HG03103 (cell line): ENCODE measurements at regions not wholly inside any gene's neighbourhood (a gene's known extent, or its start where the extent isn't known, plus 50 kb on each side); places are given as distances from the start of the nearest gene placed in this dataset.

Experiments
- ATAC-seq: cut with Tn5 transposase; IDR thresholded peaks from one replicate; pipeline ENCODE4 v1.9.1; 2021; ENCODE audit warnings: low read depth; ENCODE audit not compliant: unreplicated experiment

DNA sequence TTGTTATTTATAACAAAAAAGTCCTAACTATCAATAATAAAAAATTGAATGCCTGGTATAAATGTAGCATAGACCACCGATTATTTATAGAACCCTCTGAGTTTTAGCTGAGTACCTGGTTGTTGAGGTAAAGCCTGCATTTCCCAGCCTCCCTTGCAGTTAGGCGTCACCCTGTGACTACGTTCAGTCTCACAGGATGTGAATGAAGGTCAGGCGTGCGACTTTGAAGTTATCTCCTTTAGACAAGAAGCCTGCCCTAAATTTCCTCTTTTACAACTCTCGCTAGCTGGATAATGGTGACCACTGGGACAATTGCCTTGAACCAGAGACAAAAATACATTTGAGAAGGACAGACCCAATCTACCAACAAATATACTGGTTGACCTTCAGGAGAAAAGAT, 67.5 kb upstream of the TES start:
- ATAC-seq = no peak

DNA sequence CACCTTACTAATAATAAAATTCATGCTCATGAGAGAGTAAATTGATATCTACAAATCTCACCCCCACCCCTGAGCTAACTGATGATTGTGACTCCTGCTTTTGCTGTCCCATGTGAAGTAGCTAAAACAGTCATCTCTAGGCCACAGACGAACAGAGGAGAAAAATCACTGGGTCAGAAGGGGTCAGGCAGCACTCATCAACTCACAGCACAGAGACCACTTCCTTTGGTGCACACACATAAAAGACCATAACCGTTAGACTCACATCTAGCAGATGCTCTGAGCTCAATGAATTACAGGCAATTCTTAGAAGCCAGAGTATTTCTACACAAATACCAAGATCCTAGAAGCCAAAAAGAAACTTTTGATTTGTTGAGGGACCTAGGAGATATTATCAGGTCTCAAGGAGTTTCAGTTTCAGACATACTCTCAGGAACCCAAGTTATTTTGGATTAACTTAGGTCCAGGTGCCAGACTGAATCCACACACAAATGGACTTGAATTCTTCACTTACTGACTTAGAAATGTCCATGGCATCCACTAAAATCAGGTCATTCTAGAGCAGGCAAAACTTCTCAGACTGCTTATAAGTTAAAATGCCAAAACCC, 65.0 kb upstream of the TES start:
- ATAC-seq = peak; percentile 87

DNA sequence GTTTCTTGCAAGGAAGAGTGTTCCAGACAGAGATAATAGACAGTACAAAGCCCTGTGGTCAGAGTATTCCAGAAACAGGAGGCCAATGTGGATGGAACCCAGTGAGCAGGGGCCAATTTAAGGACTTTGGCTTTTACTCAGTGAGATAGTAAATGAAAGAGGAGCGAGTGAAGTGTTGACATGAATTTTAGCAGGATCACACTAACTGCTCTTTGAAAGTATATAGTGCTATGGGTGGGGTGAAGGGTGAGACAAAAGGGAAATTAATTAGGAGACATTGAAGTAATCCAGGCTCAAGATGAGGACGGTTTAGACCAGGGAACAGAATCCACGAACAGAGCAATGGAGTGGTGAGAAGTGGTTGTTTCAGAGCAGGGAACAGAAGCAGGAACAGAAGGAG, 62.2 kb upstream of the TES start:
- ATAC-seq = no peak

GRCh38 chr7:116148626-116149025, 61.7 kb upstream of the TES start:
- ATAC-seq = no peak

DNA sequence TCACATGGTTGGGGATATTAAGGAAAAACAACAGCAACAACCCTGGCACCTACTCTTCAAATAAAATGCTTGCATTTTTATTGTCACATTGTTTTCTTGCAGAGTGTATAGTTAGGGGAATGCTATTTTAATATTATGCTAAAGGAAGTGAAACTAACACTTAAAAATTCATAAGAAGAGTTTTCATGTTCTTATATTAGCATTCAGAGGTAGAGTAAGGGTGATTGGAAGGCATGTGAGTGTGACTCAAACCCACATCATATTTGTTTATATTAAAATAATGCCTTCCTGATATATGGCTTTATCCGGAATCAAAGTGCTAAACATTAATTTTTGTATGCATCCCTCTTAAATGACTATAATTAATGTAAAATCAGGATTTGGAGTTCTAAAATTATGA, 59.8 kb upstream of the TES start:
- ATAC-seq = peak; percentile 88

- ATAC-seq = no peak
These were observed 58.1 kb upstream of the TES start for GRCh38 chr7:116152276-116152675.

- ATAC-seq = no peak
These were observed 57.3 kb upstream of the TES start for GRCh38 chr7:116153050-116153449.

DNA sequence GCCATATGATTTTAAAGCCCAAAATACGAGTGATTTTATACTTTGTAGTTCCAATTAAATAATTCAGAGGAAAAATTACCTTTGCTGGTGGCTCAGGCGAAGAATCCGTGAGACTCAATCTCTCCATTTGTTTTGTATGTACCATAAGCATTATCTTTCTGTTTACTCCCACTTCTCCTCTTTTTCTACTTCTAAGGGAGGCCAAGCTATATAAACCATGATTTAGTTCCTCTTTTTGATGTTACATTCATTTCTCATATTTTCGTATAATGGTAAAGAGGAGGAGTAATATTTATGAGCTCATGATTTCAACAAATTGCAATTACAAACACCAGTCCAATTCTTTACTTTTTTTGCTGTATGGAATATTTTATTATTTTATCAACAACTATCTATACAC, 50.6 kb upstream of the TES start:
- no peak for ATAC-seq
